ENCODE measurements at regions not wholly inside any gene's neighbourhood (a gene's known extent, or its start where the extent isn't known, plus 50 kb on each side); places are given as distances from the start of the nearest gene placed in this dataset.

- Histone ChIP-seq H3K4me3 (no peak overlapping the region), H3K27me3 (replicated peaks in 1 of 2; ENCODE audit: control insufficient read depth in 2 of 2, insufficient read depth in 2 of 2, low read length in 1 of 2) (no peaks in the 10 kb centered on the region), H3K79me2 (ENCODE audit: control insufficient read depth, insufficient read depth, low read length) (no peaks in the 10 kb centered on the region), H3K36me3 (ENCODE audit: control insufficient read depth in 2 of 2, insufficient read depth in 2 of 2, low read length in 1 of 2) (no peaks in the 10 kb centered on the region), H3K9me3 (replicated peaks; ENCODE audit: control insufficient read depth, insufficient read depth, low read length) (peaks cover 2% of the 10 kb centered on the region; the same call in 2 of the 3 replicates), H2AFZ (ENCODE audit: control insufficient read depth, low read depth, low read length) (no peak overlapping the region), H3K27ac (ENCODE audit: control insufficient read depth, insufficient read depth) (no peak overlapping the region), H4K20me1 (ENCODE audit: control insufficient read depth, insufficient read depth) (no peaks in the 10 kb centered on the region), H3K4me1 (ENCODE audit: control insufficient read depth, insufficient read depth, low read length) (peaks cover 7% of the 10 kb centered on the region), H3K4me2 (ENCODE audit: control insufficient read depth, insufficient read depth) (no peak overlapping the region), H3K9ac (ENCODE audit: control insufficient read depth, insufficient read depth, low read length) (no peak overlapping the region)
- intact Hi-C loops (cut with micrococcal nuclease; ENCODE audit: unreplicated experiment) (no loop called here), in situ Hi-C loops (cut with MboI) (no loop called here)
- DNase-seq (ENCODE audit: low read depth, low spot score) (no peak), FAIRE-seq (no peak), ATAC-seq (no peak)
- ChIA-PET RAD21 (ENCODE audit: unreplicated experiment) (no interaction called here), POLR2A (no interaction called here), SMC1A (ENCODE audit: uncharacterized antibody, unreplicated experiment) (interaction anchor here (1.3 to 3.8 kb wide), 2 partner anchors 9 to 121 kb away, joined by 4 to 16 read pairs; no protein-coding TSS in a partner anchor), CTCF (interaction anchor here (3.1 kb wide), 1 partner anchor 8 kb away, joined by 19 read pairs; no protein-coding TSS in a partner anchor)
- TF ChIP-seq SMAD1 (IDR thresholded peaks at IDR 0.05; ENCODE audit: low read depth, partially characterized antibody) = no peak
- no peak for TF ChIP-seq IRF3 (IDR thresholded peaks at IDR 0.05)
- no peak for TF ChIP-seq WRNIP1 (IDR thresholded peaks at IDR 0.05; ENCODE audit: borderline replicate concordance, low read depth, low read length)
- no peak for TF ChIP-seq TCF12 (IDR thresholded peaks at IDR 0.05; ENCODE audit: low read depth, low read length)
- no peak for TF ChIP-seq ZBTB11 (CRISPR knock-in tag; IDR thresholded peaks at IDR 0.05)
- TF ChIP-seq YBX1 (IDR thresholded peaks at IDR 0.05) = no peak
- no peak for TF ChIP-seq ESRRA (IDR thresholded peaks at IDR 0.05; ENCODE audit: low read length)
- TF ChIP-seq CTCF (IDR thresholded peaks at IDR 0.05 in 2 of 3, conservative IDR thresholded peaks at IDR 0.05 in 1 of 3; ENCODE audit: control insufficient read depth in 2 of 3, extremely low read depth in 1 of 3, insufficient read depth in 1 of 3, low read depth in 3 of 3, low read length in 3 of 3) = no peak
- no peak for TF ChIP-seq POLR2AphosphoS5 (IDR thresholded peaks at IDR 0.05; ENCODE audit: low read length)
- no peak for TF ChIP-seq JUND (IDR thresholded peaks at IDR 0.05; ENCODE audit: low read depth, low read length)
- no peak for TF ChIP-seq DPF2 (IDR thresholded peaks at IDR 0.05)
- no peak for TF ChIP-seq ZNF24 (IDR thresholded peaks at IDR 0.05)
- no peak for TF ChIP-seq ZNF384 (IDR thresholded peaks at IDR 0.05; ENCODE audit: borderline replicate concordance, low read depth, low read length)
- TF ChIP-seq MTA3 (IDR thresholded peaks at IDR 0.05; ENCODE audit: borderline replicate concordance, low read length) = no peak
- no TSS peak for BruUV-seq (replicated peaks)
- WGBS (ENCODE audit: insufficient coverage, insufficient replicate concordance, low lambda C conversion rate, missing lambda C conversion rate) = 51% methylated on average over 12 of the region's 12 CpGs
Measured at GRCh38 chr2:38500283-38500634, 102.5 kb downstream of the HNRNPLL start.
